SIG-M5 treated with dmso at 0.1 percent for 504 hours (cell line): ENCODE measurements at regions not wholly inside any gene's neighbourhood (a gene's known extent, or its start where the extent isn't known, plus 50 kb on each side); places are given as distances from the start of the nearest gene placed in this dataset.
A peak's percentile ranks its signal among the peaks of the same experiment; 100 is the strongest.
"Not testable (repeated sequence)": the region's sequence is repeated elsewhere in the genome, so short reads cannot be mapped to it uniquely, and the experiment has no call there.

Source experiments
- DNase-seq: peaks from one replicate; lab custom pipeline; 2025; ENCODE audit not compliant: unreplicated experiment; lab: John Stamatoyannopoulos, UW

- no peak for DNase-seq
Observed at GRCh38 chr20:60167812-60168211, 209.6 kb downstream of the CDH26 start.

- DNase-seq, result no peak
Observed at GRCh38 chr20:60168963-60169362, 210.7 kb downstream of the CDH26 start.

GRCh38 chr20:60170116-60170515 lies 211.9 kb downstream of the CDH26 start:
- peak; percentile 30 for DNase-seq

GRCh38 chr20:60171313-60171712 lies 213.1 kb downstream of the CDH26 start:
- DNase-seq, result no peak

- no peak for DNase-seq
Observed at GRCh38 chr20:60171738-60172137, 213.5 kb downstream of the CDH26 start.

GRCh38 chr20:60172346-60172984 lies 214.2 kb downstream of the CDH26 start:
- no peak for DNase-seq

- DNase-seq, result no peak
Observed at GRCh38 chr20:60177080-60177479, 218.9 kb downstream of the CDH26 start.

- no peak for DNase-seq
Observed at GRCh38 chr20:60180986-60181385, 222.8 kb downstream of the CDH26 start.

GRCh38 chr20:60186412-60186811 lies 228.2 kb downstream of the CDH26 start:
- no peak for DNase-seq

GRCh38 chr20:60187683-60188082 lies 229.5 kb downstream of the CDH26 start:
- no peak for DNase-seq

- DNase-seq, result no peak
Observed at GRCh38 chr20:60191014-60191413, 232.8 kb downstream of the CDH26 start.

- no peak for DNase-seq
Observed at GRCh38 chr20:60192326-60192725, 234.1 kb downstream of the CDH26 start.

- DNase-seq, result not testable (repeated sequence)
Observed at GRCh38 chr20:60199132-60199531, 240.9 kb downstream of the CDH26 start.

GRCh38 chr20:60199866-60200265 lies 241.6 kb downstream of the CDH26 start:
- no peak for DNase-seq

- no peak for DNase-seq
Observed at GRCh38 chr20:60200305-60200918, 242.2 kb downstream of the CDH26 start.

GRCh38 chr20:60201198-60201835 lies 243.1 kb downstream of the CDH26 start:
- no peak for DNase-seq

GRCh38 chr20:60202046-60202445 lies 243.8 kb downstream of the CDH26 start:
- DNase-seq, result no peak

GRCh38 chr20:60203451-60203850 lies 245.2 kb downstream of the CDH26 start:
- no peak for DNase-seq

- no peak for DNase-seq
Observed at GRCh38 chr20:60204601-60205000, 246.4 kb downstream of the CDH26 start.

GRCh38 chr20:60206259-60206658 lies 248.0 kb downstream of the CDH26 start:
- DNase-seq, result peak; percentile 82

- no peak for DNase-seq
Observed at GRCh38 chr20:60209048-60209447, 250.8 kb downstream of the CDH26 start.
